Spleen (tissue), 7 donors: ENCODE measurements at regions not wholly inside any gene's neighbourhood (a gene's known extent, or its start where the extent isn't known, plus 50 kb on each side); places are given as distances from the start of the nearest gene placed in this dataset.

Experiments used
- POLR2A ChIP-seq, 3 donors: fragments of 450-650 bp; IDR thresholded peaks; one replicate each; pipeline ENCODE4 v1.5.1; 2017; ENCODE audit warnings: antibody characterized with exemption in 3 of 3, mild to moderate bottlenecking in 1 of 3
- POLR2AphosphoS5 ChIP-seq, 3 donors: sonication (generic); formaldehyde crosslinking; IDR thresholded peaks; one replicate each; pipeline ENCODE4 v1.5.1; 2017; ENCODE audit warnings: antibody characterized with exemption in 3 of 3
- TF ChIP-seq, protein P1 (sequence below), 11 experiments: fragments of 200-600 bp in 7 of 11; fragments of 450-650 bp in 4 of 11; sonication (generic) in 4 of 11; IDR thresholded peaks in 8 of 11; conservative IDR thresholded peaks in 3 of 11; 1 replicate in 7 of 11; 2 replicates in 4 of 11; pipeline versions ENCODE4 v1.4.0 to v1.8.0; 2016 to 2021; ENCODE audit warnings: antibody characterized with exemption in 11 of 11, inconsistent platforms in 4 of 11, mild to moderate bottlenecking in 1 of 11
- donor health status: DM: no; HTN: no; CAD: no; lungs with moderate emphysema.
- donor health status: DM: no; HTN: no; CAD: no.
- donor health status: DM: no; HTN: no; CAD: no.

DNA sequence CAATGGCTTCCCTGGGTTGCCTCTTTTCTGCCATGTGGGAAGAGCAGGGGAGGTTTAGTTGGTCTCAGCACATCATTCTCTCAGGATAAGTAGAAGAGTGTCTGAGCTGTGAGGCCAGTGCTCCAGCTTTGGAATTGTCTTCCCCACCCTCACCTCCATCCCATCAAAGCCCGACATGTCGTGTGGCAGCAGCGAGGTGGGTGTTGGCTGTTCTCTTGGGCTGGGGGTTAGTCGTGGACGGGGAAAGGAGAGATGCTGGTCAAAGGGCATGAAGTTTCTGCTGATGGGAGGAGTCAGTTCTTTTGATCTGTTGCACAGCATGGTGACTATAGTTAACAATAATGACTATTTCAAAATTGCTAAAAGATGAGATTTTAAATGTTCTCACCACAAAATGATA lies 404.2 kb downstream of the TMEM121 start:
- TF ChIP-seq, protein P1, sequence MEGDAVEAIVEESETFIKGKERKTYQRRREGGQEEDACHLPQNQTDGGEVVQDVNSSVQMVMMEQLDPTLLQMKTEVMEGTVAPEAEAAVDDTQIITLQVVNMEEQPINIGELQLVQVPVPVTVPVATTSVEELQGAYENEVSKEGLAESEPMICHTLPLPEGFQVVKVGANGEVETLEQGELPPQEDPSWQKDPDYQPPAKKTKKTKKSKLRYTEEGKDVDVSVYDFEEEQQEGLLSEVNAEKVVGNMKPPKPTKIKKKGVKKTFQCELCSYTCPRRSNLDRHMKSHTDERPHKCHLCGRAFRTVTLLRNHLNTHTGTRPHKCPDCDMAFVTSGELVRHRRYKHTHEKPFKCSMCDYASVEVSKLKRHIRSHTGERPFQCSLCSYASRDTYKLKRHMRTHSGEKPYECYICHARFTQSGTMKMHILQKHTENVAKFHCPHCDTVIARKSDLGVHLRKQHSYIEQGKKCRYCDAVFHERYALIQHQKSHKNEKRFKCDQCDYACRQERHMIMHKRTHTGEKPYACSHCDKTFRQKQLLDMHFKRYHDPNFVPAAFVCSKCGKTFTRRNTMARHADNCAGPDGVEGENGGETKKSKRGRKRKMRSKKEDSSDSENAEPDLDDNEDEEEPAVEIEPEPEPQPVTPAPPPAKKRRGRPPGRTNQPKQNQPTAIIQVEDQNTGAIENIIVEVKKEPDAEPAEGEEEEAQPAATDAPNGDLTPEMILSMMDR (IDR thresholded peaks at IDR 0.05 in 8 of 11, conservative IDR thresholded peaks at IDR 0.05 in 3 of 11): no peak
- TF ChIP-seq POLR2AphosphoS5 (IDR thresholded peaks at IDR 0.05): peak in 1 of 3 donors; percentile 48
- TF ChIP-seq POLR2A (IDR thresholded peaks at IDR 0.05): no peak
